ENCODE measurements at regions not wholly inside any gene's neighbourhood (a gene's known extent, or its start where the extent isn't known, plus 50 kb on each side); places are given as distances from the start of the nearest gene placed in this dataset.

DNA sequence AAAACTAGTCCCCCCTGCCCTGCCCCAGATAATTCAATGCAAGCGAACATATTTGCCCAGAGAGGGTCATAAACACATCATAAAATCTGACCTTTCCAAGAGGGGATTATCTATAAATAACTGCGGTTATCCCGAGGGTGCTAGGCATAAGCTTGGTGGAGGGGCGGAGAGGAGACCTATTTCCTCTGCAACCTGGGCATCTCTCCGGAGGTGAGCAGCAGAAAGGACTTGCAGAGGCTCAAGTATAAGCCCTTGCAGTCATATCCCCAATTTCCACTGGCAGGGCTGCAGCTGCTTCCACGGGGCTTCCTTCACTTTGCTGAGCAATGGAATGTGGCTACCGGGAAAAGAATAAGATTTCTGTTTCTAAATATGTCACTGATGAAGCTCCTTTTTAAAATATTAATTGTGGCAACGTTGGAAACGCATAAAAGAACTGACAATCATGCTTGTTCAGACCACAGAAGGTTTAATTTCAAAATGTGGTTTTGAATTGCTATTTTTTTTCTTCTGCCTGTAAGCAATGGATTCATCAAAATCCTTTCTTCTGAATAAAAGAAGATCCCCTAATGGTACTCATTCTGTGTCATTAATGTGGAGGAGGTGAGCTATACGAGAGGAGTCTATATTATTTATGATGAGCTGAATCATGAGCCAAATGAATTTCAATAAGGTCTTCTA, 268.9 kb upstream of the ATP2B1 start:
- no peak for DNase-seq

DNA sequence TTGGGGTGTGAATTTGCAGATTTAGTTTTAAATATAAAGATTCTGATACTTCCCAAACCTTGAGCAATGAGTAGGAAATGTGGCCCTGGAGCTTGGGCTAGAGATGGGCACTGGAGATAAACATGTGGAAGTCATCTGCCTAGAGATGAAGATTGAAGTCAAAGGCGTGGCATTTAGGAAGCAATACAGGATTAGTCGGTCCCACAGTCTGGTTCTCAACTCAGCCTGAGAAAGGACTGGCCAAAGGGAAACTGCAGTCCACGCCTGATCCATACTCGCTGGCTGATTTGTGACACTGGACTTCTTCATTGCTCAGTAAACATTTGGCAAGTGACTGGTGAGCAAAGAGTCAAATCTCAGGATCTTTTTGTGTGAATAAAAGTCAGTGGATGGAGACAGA, 268.2 kb upstream of the ATP2B1 start:
- DNase-seq = no peak

DNA sequence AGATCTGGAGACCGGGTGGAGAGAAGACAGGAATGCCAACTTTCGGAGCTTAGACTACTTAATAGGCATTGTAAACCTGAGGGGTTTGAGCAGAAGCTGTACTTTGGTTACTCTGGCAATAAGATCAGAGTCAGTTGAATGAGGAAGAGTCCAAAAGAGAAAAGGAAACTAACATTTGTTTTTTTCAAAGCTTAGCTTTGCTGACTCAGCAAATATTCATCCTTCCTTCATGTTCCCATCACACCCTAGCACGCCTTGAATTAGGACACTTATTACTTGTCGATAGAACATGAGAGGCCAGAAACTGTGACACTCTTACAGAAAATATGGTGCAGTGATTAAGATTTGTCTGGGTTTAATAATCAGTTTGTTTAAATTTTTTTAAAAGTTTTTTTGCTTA, 266.9 kb upstream of the ATP2B1 start:
- DNase-seq = no peak

DNA sequence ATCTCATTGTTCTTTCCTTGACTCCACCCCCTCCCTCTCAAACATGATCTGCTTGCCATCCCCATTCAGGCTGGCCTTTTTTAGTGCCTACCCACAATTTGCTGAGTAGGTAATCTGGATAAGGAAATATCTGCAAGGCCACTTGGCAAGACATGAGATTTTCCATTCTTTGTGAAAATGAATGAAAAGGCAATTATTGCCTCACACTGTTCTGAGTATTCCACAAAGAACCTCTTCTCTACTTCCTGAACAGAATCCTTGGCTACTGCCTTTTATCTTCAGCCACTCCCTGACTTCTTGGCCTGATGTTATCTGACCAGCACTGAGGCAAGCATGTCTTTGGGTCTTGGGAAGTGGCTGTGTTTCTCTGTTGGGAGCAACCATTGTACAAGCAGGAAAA, 263.2 kb upstream of the ATP2B1 start:
- no peak for DNase-seq

DNA sequence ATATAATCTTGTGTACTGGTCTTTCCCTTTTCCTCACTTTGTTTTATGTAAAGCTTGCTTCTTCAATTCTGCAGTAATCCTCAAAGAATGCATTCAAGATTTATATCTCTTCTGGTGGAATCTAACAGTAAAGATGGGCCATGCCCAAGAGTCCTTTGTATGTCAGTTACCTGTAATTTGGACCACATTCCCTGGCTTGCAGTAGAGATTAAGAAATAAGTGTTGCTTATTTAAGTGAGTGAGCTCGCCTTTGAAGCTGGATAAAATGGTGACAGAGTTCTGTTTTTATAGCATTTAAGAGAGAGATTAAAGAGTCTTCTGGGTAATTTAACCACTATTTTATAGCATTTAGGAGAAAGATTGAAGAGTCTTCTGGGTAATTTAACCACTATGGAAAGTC, 262.1 kb upstream of the ATP2B1 start:
- DNase-seq = no peak

DNA sequence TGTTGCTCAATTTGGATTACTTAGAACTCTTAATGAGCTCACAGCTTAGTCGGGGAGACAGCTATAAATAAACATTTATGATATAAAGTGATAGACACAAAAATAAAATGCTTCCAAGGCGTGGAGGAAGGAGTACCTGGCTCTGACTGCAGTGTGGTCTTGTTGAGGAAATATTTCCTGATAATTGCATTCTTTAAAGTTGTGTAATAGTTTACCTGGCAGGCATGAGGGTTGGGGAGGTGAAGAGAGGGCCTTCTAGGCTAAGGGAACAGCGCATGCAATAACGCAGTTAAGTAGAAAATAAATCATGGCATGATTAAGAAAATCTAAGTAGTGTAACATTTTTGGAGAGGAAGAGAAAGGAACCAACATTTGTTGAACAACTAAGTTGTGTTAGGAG, 260.5 kb upstream of the ATP2B1 start:
- DNase-seq = no peak

DNA sequence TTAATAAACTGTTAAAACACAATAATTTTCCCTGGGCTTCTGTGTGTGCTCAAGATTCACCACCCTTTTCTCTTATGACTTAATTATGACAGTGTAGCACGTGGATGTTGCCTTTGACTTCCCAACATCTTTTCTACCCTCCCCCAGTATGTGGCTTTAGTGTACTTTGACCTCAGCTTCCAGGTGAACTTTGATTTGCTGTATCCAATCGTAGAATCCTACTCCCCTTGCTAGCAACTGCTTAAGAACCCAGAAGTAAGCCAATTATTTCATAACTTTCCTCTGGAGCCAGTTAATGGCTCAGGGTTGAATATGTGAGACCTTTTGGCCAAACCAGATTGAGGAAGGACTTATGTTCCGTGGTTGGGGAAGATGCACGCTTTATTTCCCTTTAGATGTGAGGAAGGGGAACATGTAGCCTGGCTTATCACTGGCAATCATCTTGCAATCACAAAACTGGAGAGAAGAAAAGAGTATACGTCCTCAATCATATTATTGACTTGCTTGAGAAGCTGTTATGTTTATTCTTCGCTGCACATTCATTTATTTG, 259.6 kb upstream of the ATP2B1 start:
- DNase-seq = no peak

DNA sequence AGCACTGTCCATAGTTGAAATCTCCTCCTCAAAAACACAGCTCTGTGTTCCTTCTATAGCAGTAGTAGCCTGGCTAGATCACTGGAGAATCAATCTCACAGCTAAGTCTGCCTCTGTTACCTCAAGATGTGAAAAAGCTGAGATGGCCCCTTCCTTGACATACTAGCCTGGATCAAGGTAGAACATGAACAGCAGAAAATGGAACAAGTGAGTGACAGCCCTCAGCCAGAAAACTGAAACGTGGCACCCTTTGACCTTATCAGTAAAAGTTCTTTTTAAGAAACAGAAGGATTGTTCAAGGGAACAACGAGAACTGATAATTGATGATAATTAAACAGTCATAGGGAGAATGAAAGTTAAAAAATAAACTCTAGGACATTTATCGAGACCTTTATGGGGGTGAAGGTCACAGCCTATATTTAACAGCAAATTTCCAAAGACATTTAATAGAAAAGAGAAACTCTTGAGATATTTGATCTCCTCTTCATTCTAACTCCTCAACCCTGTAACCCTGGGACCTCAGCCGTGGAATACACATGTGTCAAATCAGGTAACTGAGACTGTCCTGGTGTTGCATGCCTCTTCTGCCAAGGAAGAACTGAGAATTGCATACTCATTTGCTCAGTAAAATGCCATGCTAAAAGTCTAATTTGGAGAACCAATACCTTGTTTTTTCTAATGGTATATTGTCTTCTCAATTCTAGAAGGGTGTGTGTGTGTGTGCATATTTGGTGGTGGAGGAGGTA, 258.0 kb upstream of the ATP2B1 start:
- no peak for DNase-seq

DNA sequence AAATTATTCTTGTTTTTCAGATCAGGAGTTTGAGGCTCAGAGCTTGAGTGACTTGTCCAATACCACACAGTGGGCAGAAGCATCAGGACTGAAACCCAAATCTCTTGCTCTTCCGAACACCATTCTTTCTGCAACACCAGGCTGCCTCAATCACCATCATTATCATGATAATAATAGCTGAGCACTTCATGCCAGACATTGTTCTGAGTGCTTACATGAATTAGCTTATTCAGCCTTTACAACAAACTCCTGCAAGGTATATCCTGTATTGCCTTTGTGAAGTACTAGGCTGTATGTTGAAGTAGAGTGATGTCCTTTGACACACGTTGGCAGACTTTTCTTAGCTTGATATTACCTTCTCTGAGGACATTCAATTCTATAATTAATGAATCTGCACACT, 257.4 kb upstream of the ATP2B1 start:
- DNase-seq = no peak

DNA sequence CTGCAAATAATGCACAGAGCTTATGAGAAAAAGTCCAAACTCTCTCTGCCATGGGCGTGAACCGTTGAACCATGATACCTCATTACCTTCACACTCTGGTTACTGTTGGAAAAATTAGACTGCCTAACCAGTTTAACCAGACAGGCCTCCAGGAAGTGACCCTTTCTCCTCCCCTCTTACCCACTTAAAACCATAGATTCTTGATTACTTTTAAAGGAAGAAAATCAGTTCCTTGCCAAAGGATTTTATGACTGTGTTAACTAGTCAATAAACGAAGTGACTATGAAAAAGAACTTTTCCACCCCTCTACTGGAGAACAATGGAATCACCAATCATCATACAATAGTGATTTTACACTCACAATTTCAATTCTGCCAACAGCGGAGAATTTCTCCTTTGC, 254.0 kb upstream of the ATP2B1 start:
- DNase-seq = no peak

DNA sequence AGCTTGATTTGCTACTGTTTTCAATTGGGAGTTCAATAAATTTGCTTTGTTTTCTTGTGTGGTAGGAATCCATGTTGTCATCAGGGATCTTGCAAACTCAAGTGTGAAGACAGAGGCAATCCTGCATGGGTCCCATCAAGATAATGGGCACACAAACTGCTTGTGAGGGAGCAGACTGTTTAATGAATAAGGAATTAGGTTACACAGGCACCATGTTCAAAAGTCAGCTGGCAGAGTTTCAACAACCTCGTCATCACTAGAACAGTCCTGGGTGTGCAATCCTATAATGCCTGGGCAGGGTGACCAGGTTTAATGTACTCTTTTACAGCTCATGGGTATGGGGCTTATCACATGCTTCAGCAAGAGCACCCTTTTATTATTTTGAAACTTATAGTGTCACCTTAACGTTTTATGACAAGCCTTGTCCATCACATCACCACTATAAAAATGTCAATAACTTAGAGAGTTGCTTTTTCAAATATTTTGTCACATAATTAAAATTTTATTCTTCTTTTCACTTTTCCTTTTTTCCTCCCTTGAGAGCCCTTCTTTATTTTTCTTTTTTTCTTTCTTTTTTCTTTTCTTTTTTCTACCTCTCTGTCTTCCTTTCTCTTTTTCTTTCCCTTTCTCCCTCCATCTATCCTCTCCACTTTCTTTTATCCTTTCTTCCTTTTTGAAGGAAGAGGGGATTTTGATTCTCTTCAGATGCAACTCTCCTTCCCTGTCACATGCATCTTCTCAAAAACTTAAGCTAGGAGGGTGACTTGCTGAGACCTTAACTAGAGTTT, 252.2 kb upstream of the ATP2B1 start:
- no peak for DNase-seq

DNA sequence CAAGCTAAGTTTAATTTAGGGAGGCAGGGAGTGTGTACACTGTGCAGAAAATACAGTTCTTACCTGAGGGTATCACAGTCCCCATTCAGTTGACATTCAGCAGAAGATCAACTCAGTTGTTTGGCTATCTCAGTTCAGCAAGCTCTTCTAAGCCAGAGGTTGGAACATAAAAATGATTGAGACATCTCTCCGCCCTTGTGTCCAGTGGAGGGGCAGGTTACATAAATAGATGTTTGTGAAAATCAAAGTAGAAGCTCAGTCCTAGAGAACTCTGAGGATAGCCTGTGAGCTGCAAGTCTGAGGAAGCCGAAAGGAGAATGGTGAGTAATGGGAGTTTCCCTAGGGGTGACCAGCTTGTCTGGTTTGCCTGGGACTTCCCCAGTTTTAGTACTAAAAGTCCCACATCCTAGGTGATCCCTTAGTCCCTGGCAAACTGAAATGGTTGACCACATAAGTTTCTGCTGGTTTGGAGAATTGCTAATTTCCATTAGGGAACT, 251.4 kb upstream of the ATP2B1 start:
- peak; percentile 50 for DNase-seq

DNA sequence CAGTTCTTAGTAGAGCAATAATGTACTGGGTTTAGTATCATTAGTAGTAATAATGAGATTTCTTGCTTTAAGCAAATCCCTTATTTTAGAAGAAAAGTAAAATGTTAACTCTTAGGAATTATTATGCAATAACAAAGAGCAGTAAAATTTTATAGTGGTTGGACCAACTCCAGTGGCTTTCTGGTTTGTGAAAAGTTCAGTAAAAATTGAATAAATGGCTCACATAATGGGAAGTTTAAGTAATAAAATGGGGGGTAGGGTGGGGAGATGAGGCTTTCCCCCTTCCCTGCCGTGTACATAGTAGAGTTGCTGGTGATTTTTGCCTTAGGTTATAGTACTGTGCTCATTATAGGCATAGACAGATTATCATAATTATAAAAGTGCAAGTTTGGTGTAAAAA, 250.5 kb upstream of the ATP2B1 start:
- DNase-seq = no peak

DNA sequence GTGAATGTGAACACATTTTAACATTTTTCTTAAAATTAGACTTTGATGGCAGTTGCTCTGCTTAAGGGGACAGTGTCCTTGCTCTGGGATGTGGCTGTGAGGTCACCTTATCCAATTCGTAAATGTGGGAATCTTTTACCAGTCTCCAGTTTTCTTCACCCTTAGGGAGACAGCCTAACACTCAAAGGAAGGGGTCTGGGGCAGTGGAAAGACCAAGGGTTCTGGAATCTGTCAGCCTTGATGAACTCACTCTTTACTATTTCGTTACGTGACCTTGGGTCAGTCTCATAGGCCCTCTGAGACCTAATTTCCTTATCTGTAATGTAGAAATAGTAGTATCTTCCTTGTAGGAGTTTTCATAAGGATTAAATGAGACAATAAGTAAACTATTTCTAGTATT, 245.6 kb upstream of the ATP2B1 start:
- DNase-seq = no peak

DNA sequence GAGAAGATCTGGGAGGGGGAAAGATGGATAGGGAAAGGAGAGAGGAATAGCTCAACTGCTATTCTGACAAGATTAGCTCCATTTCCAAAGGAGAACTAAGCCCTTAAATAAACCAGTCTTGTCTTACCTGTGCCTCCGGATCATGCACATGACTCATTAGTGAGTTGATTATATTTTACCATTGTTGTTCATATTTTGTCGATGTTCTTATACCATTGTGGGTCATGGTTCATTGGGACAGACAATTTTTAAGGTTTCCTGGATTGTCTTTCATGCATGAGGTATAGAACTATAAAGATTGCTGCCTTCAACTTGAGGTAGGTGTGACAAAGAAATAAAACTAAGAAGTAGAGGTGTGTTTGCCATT, 243.0 kb upstream of the ATP2B1 start:
- DNase-seq = no peak

DNA sequence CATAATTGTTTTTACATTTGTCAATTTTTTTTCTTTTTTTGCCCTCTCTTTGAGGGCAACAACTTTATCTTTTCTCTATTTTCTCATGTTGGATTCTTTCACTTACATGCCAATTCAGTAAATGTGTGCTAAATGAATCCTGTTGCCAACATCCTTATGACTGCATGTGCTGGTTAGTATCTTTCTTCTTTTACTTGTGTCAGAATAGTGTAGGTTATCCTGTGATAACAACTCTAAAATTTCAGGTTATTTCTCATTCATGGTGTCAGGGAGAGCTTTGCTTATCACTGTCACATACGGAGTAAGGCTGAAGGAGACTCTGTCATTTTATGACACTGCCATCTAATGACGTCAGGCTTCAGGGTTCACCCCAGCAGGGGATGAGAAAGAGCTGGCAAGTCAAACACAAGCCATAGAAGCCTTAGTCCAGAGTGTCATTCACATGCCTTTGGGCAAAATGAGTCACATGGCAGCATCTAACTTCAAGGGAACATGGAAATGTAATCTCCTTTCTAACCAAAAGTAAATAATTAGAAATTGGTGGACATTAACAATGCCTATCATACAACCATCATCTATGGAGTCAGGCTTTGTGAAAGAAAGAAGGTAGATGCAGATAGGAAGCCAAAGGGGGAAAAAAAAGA, 242.5 kb upstream of the ATP2B1 start:
- DNase-seq = no peak

DNA sequence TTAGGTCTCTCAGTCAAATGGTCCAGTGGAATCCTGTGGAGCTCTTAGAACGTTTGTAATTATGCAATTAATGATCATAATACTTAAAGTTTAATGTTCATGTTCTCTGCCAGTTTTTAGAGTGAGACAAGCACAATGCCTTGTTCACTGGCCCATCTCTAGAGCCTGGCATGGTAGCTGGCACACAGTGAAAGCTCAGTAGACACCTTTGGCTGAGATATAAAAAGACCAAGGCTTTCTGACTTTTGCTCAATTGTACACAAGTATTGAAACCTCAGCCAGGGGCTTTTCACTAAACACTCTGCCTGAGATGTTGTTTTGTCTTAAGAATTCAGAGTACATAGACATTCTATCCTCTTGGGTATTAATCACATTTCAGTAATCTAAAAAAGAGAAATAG, 241.8 kb upstream of the ATP2B1 start:
- DNase-seq = no peak

DNA sequence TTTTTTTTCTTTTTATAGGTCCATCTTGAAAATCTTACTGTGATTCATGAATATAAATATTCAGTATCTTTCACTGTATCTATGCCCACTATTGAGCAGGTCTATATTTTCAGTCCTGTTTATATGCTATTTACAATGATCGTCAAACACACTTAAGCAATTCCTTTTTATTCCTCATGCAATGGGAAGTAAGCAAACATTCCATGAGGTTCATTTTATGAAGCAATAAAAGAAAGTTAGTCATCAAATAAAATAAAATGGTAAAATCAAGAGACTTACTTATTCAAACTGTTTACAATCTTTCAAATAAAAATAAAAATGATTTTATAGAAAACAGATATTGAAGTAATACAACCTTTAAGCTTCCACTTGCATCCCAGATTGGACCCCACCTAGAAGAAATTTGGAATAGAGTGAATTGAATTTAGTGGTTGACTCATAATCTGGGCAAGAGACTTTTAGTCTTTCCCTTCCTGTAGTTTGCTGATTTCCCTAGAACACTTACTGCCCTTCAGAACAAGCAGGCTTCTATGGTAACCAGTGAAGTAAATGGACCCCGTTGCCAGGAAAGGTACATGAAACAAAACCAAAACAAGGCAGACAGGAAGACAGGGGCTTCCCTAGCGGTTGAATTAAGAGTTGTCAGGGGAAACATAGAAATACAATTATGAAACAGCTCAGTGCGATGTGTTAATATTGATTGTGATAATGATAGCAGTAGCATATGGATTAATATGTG, 241.0 kb upstream of the ATP2B1 start:
- DNase-seq = no peak

DNA sequence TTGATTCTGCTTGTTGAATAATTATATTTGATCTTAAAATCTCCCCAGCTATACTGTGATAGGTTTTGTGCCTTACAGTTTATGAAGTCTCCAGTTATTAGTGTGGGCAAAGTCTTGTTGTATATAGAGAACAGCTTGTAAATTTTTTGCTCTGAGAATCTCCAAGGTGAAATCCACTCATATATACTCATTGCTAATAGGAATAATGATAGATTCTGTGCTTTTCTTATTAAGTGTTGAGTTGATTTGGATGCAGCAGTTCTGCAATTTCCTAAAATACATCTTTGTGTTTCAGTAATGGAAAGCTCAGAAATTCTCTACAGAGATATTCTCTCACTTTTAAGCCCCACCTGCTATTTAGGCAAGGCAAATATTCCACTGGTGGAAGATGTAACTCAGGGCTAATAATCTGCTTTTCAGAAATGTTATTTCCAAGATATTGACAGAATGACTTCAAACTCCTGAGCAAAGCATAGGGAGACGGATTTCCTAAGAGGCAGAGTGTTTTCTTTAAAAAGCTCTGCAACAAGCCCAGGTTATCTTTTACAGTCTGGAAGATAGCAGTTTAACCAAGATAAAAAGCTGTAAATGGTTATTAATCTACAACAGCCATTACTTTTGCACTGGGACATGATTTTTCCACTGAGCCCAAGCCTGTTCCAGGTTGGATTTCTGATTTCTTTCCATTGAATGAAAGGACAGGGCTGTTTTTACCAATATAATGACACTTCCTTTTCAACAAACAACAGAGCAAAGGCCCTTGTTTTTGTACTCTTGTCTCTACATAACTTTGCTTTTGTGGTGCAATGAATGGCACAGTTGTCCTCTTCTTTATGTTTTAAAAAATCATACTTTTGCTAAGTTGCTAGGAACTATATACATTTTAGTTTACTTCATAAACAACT, 239.9 kb upstream of the ATP2B1 start:
- peak; percentile 63 for DNase-seq

DNA sequence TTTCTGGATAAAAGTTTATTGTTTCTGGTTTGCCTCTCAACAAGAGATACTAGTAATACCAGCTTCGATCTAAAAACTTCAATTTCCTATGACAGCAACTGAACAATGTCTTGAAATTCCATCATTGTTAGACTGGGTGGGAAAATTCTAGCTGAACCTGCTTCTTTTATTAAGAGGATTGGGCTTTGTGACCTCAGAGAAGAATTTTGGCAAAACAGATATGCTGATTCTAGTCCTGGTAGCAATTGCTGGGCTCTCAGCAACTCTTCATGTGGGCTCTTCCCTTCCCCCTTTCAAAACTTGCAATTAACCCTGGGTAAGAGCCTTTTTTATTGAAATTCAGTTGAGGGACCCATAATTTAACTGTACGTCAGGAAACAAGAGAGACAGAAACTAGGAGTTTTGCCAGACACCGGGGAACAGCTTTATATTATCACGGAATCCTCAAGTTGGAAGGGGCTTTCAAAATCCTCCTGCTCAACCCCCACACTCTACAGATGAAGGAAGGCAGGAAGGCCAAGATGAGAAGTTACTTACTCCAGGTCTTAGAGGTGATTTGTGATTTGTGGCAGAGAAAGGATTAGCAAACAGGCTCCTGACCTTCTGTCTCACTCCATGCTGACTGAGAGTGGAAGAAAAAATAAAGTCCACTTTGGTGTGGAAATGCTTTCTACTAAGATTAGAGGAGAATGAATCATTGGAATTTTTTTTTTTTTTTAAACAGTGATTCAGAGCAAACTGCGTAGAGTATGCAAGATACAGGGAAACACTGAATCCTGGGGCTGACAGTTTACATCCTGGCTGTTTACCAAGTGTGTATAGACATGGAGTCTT, 239.0 kb upstream of the ATP2B1 start:
- no peak for DNase-seq
